ENCODE measurements at regions not wholly inside any gene's neighbourhood (a gene's known extent, or its start where the extent isn't known, plus 50 kb on each side); places are given as distances from the start of the nearest gene placed in this dataset.

DNA sequence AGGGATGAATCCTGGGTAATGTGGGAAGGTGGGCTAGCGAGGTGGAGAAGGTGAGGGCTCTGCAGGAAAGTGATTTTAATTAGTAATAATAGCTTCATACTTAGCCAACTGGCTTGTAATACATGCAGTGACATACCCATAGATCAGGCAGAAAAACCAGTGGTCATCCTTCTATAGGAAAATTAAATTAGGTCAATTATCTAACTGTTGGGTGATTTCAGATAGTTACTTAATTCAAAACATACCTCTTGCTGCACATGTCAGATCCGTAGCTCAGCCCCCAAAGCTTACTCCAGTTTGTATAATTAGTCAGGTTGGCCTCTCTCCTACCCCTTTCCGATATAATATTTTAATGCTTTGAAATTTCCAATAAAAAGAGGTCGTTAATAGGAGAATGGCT is 137.0 kb downstream of the TMEM114 start:
- no peaks in the 10 kb centered on the region for H3K79me2 ChIP-seq (ENCODE audit: control insufficient read depth, insufficient read depth, low read length)
- no peak overlapping the region for H3K4me3 ChIP-seq (ENCODE audit: control extremely low read depth in 1 of 5, extremely low read depth in 1 of 5, insufficient read depth in 1 of 5, low read depth in 2 of 5, low read length in 4 of 5)
- ChIA-PET POLR2A (no interaction called here), CTCF (no interaction called here)
- DNase-seq: no peak
- no peaks in the 10 kb centered on the region for H4K20me1 ChIP-seq (ENCODE audit: control insufficient read depth, insufficient read depth, low read length, poor library complexity, severe bottlenecking)
- no peak overlapping the region for H3K27ac ChIP-seq (ENCODE audit: low read length in 2 of 2)
- no peak overlapping the region for H3K27ac Mint-ChIP-seq
- no CpG with 5 or more reads among the region's 4 CpGs for WGBS (ENCODE audit: insufficient coverage)
- no peak for ATAC-seq (ENCODE audit: low read depth)
- no peaks in the 10 kb centered on the region for H3K27me3 ChIP-seq (replicated peaks in 1 of 4; ENCODE audit: control extremely low read depth in 1 of 4, control insufficient read depth in 3 of 4, insufficient read depth in 4 of 4, low read length in 3 of 4)
- no peaks in the 10 kb centered on the region for H3K27me3 Mint-ChIP-seq
- H3K4me1 Mint-ChIP-seq: no peaks in the 10 kb centered on the region
- no peaks in the 10 kb centered on the region for H3K4me1 ChIP-seq (ENCODE audit: control insufficient read depth in 2 of 2, insufficient read depth in 2 of 2, low read length in 2 of 2)
- no peak overlapping the region for H3K4me3 Mint-ChIP-seq
- H3K4me2 ChIP-seq (replicated peaks; ENCODE audit: low read depth, low read length, poor library complexity, severe bottlenecking): no peak overlapping the region
- H3K36me3 ChIP-seq (replicated peaks in 1 of 2; ENCODE audit: control extremely low read depth in 1 of 2, control insufficient read depth in 1 of 2, extremely low read depth in 1 of 2, insufficient read depth in 2 of 2, low read length in 1 of 2): no peaks in the 10 kb centered on the region
- no peak for TF ChIP-seq EZH2 (IDR thresholded peaks at IDR 0.05; ENCODE audit: borderline replicate concordance, insufficient read depth, low read depth, low read length, poor library complexity, severe bottlenecking)
- TF ChIP-seq, protein P1, sequence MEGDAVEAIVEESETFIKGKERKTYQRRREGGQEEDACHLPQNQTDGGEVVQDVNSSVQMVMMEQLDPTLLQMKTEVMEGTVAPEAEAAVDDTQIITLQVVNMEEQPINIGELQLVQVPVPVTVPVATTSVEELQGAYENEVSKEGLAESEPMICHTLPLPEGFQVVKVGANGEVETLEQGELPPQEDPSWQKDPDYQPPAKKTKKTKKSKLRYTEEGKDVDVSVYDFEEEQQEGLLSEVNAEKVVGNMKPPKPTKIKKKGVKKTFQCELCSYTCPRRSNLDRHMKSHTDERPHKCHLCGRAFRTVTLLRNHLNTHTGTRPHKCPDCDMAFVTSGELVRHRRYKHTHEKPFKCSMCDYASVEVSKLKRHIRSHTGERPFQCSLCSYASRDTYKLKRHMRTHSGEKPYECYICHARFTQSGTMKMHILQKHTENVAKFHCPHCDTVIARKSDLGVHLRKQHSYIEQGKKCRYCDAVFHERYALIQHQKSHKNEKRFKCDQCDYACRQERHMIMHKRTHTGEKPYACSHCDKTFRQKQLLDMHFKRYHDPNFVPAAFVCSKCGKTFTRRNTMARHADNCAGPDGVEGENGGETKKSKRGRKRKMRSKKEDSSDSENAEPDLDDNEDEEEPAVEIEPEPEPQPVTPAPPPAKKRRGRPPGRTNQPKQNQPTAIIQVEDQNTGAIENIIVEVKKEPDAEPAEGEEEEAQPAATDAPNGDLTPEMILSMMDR (IDR thresholded peaks at IDR 0.05): no peak
- no peak overlapping the region for H2AFZ ChIP-seq (ENCODE audit: insufficient read depth, low read depth, low read length, poor library complexity, severe bottlenecking)
- H3K9me3 Mint-ChIP-seq (ENCODE audit: insufficient read depth): peaks cover 2% of the 10 kb centered on the region
- intact Hi-C loops (cut with micrococcal nuclease): no loop called here
- H3K9me3 ChIP-seq (ENCODE audit: control extremely low read depth in 1 of 3, control insufficient read depth in 2 of 3, insufficient read depth in 1 of 3, low read length in 2 of 3): no peaks in the 10 kb centered on the region
- no peak overlapping the region for H3K9ac ChIP-seq (ENCODE audit: low read length)

DNA sequence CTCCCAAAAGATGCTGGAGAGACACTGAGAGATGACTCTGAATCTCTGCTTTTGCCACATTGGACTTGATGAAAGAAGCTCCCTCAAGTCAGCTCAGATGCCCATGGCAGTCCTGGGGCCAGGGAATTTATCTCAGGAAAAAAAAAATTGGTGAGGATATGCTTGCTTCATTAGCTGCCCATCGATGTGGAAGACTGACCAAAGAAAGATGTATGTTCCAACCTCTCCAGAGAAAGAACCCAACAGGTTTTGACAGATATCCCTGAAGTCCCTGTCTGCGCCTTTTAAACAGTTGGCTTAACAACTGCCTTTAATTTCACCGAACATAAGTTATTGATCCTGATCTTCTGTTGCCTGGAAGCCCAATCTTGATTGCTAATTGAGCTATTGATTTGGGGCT is 137.4 kb downstream of the TMEM114 start:
- Mint-ChIP-seq H3K27ac (no peak overlapping the region), H3K4me1 (no peaks in the 10 kb centered on the region), H3K9me3 (ENCODE audit: insufficient read depth) (peaks cover 2% of the 10 kb centered on the region), H3K4me3 (no peak overlapping the region), H3K27me3 (no peaks in the 10 kb centered on the region)
- Histone ChIP-seq H3K27me3 (replicated peaks in 1 of 4; ENCODE audit: control extremely low read depth in 1 of 4, control insufficient read depth in 3 of 4, insufficient read depth in 4 of 4, low read length in 3 of 4) (no peaks in the 10 kb centered on the region), H3K4me1 (ENCODE audit: control insufficient read depth in 2 of 2, insufficient read depth in 2 of 2, low read length in 2 of 2) (no peaks in the 10 kb centered on the region), H4K20me1 (ENCODE audit: control insufficient read depth, insufficient read depth, low read length, poor library complexity, severe bottlenecking) (no peaks in the 10 kb centered on the region), H3K4me2 (replicated peaks; ENCODE audit: low read depth, low read length, poor library complexity, severe bottlenecking) (no peak overlapping the region), H3K9me3 (ENCODE audit: control extremely low read depth in 1 of 3, control insufficient read depth in 2 of 3, insufficient read depth in 1 of 3, low read length in 2 of 3) (no peaks in the 10 kb centered on the region), H3K4me3 (ENCODE audit: control extremely low read depth in 1 of 5, extremely low read depth in 1 of 5, insufficient read depth in 1 of 5, low read depth in 2 of 5, low read length in 4 of 5) (no peak overlapping the region), H3K79me2 (ENCODE audit: control insufficient read depth, insufficient read depth, low read length) (no peaks in the 10 kb centered on the region), H3K27ac (ENCODE audit: low read length in 2 of 2) (no peak overlapping the region), H3K9ac (ENCODE audit: low read length) (no peak overlapping the region), H3K36me3 (replicated peaks in 1 of 2; ENCODE audit: control extremely low read depth in 1 of 2, control insufficient read depth in 1 of 2, extremely low read depth in 1 of 2, insufficient read depth in 2 of 2, low read length in 1 of 2) (no peaks in the 10 kb centered on the region), H2AFZ (ENCODE audit: insufficient read depth, low read depth, low read length, poor library complexity, severe bottlenecking) (no peak overlapping the region)
- intact Hi-C loops (cut with micrococcal nuclease): no loop called here
- DNase-seq (no peak), ATAC-seq (ENCODE audit: low read depth) (no peak)
- ChIA-PET POLR2A (no interaction called here), CTCF (no interaction called here)
- WGBS (ENCODE audit: insufficient coverage): 92% methylated on average over 2 of the region's 3 CpGs
- TF ChIP-seq EZH2 (IDR thresholded peaks at IDR 0.05; ENCODE audit: borderline replicate concordance, insufficient read depth, low read depth, low read length, poor library complexity, severe bottlenecking): no peak
- TF ChIP-seq, protein P1 (IDR thresholded peaks at IDR 0.05): no peak
